B cell (primary cell): ENCODE measurements at regions not wholly inside any gene's neighbourhood (a gene's known extent, or its start where the extent isn't known, plus 50 kb on each side); places are given as distances from the start of the nearest gene placed in this dataset.

Experiments used
- ATAC-seq: fragments of 200-7000 bp; cut with Tn5 transposase; one replicate; pipeline ENCODE4 v1.10.0; 2021; ENCODE audit warnings: low read depth, mild to moderate bottlenecking, moderate number of reproducible peaks, moderate library complexity
- CTCF ChIA-PET: fragments of 350-600 bp; sonication (Branson Sonifier 250); formaldehyde crosslinking; loops from one replicate; lab custom pipeline; 2021; ENCODE audit warnings: antibody characterized with exemption, inconsistent platforms; lab: Charles Lee
- POLR2A ChIA-PET: fragments of 350-600 bp; sonication (Branson Sonifier 250); formaldehyde crosslinking; loops from one replicate; lab custom pipeline; 2021; ENCODE audit warnings: antibody characterized with exemption; lab: Charles Lee
- DNase-seq: peaks from one replicate; pipeline ENCODE4 v3.0.0; 2013
- H2AFZ ChIP-seq: 2 replicates; pipeline ENCODE4 v1.6.1; 2012; ENCODE audit warnings: mild to moderate bottlenecking, low read depth, low read length; ENCODE audit not compliant: insufficient read depth, poor library complexity, severe bottlenecking
- H3K27ac ChIP-seq, 2 donors: 1 replicate in 1 of 2; 2 replicates in 1 of 2; pipeline ENCODE4 v1.5.1; 2012 to 2013; ENCODE audit warnings: low read length in 2 of 2, mild to moderate bottlenecking in 2 of 2, moderate library complexity in 1 of 2
- H3K27me3 ChIP-seq, 4 experiments: fragments of 200-600 bp in 1 of 4; sonication (generic) in 1 of 4; replicated peaks in 1 of 4; 1 replicate in 2 of 4; 2 replicates in 2 of 4; pipeline versions ENCODE4 v1.6.1 to v1.7.0; 2013 to 2016; ENCODE audit warnings: low read length in 3 of 4, mild to moderate bottlenecking in 2 of 4, mixed read lengths in 1 of 4, moderate library complexity in 1 of 4; ENCODE audit not compliant: insufficient read depth in 4 of 4, control insufficient read depth in 3 of 4; ENCODE audit errors: control extremely low read depth in 1 of 4
- H3K36me3 ChIP-seq, 2 experiments: replicated peaks in 1 of 2; 1 replicate in 1 of 2; 2 replicates in 1 of 2; pipeline versions ENCODE4 v1.6.1 to v1.7.1; 2013; ENCODE audit warnings: low read length in 1 of 2; ENCODE audit not compliant: insufficient read depth in 2 of 2, control insufficient read depth in 1 of 2; ENCODE audit errors: control extremely low read depth in 1 of 2, extremely low read depth in 1 of 2
- H3K4me1 ChIP-seq, 2 donors: fragments of 200-600 bp in 1 of 2; sonication (generic) in 1 of 2; 1 replicate in 1 of 2; 2 replicates in 1 of 2; pipeline versions ENCODE4 v1.5.1 to v1.6.1; 2013 to 2017; ENCODE audit warnings: low read length in 2 of 2; ENCODE audit not compliant: control insufficient read depth in 2 of 2, insufficient read depth in 2 of 2
- H3K4me2 ChIP-seq: replicated peaks from 2 replicates; pipeline ENCODE3; 2012; ENCODE audit warnings: mild to moderate bottlenecking, low read depth, low read length; ENCODE audit not compliant: poor library complexity, severe bottlenecking
- H3K4me3 ChIP-seq, 5 experiments: fragments of 200-600 bp in 1 of 5; sonication (generic) in 1 of 5; 1 replicate in 3 of 5; 2 replicates in 2 of 5; pipeline versions ENCODE4 v1.5.1 to v1.7.0; 2011 to 2016; ENCODE audit warnings: low read length in 4 of 5, mild to moderate bottlenecking in 4 of 5, low read depth in 2 of 5, control low read depth in 1 of 5, moderate library complexity in 1 of 5; ENCODE audit not compliant: insufficient read depth in 1 of 5; ENCODE audit errors: control extremely low read depth in 1 of 5, extremely low read depth in 1 of 5
- H3K79me2 ChIP-seq: fragments of 200-600 bp; sonication (generic); one replicate; pipeline ENCODE4 v1.6.0; 2016; ENCODE audit warnings: low read length; ENCODE audit not compliant: control insufficient read depth, insufficient read depth
- H3K9ac ChIP-seq: fragments of 200-600 bp; sonication (generic); 2 replicates; pipeline ENCODE4 v1.6.1; 2017; ENCODE audit warnings: mild to moderate bottlenecking, low read length, moderate library complexity
- H3K9me3 ChIP-seq, 3 donors: one replicate each; pipeline versions ENCODE4 v1.6.1 to v1.7.1; 2013; ENCODE audit warnings: low read length in 2 of 3; ENCODE audit not compliant: control insufficient read depth in 2 of 3, insufficient read depth in 1 of 3; ENCODE audit errors: control extremely low read depth in 1 of 3
- H4K20me1 ChIP-seq: 2 replicates; pipeline ENCODE4 v1.6.0; 2012; ENCODE audit warnings: mild to moderate bottlenecking, low read length; ENCODE audit not compliant: insufficient read depth, control insufficient read depth, poor library complexity, severe bottlenecking
- H3K27ac Mint-ChIP-seq: one replicate; pipeline ENCODE4 v1.8.0; 2021; ENCODE audit warnings: mixed read lengths
- H3K27me3 Mint-ChIP-seq: one replicate; pipeline ENCODE4 v1.8.0; 2021; ENCODE audit warnings: mixed read lengths
- H3K4me1 Mint-ChIP-seq: one replicate; pipeline ENCODE4 v1.8.0; 2021; ENCODE audit warnings: mixed read lengths
- H3K4me3 Mint-ChIP-seq: one replicate; pipeline ENCODE4 v1.8.0; 2021; ENCODE audit warnings: mixed read lengths
- H3K9me3 Mint-ChIP-seq: one replicate; pipeline ENCODE4 v1.8.0; 2022; ENCODE audit warnings: mixed read lengths; ENCODE audit not compliant: insufficient read depth
- EZH2 ChIP-seq: IDR thresholded peaks from 2 replicates; pipeline ENCODE4 v1.6.1; 2012; ENCODE audit warnings: borderline replicate concordance, low read depth, mild to moderate bottlenecking, moderate library complexity, low read length; ENCODE audit not compliant: insufficient read depth, poor library complexity, severe bottlenecking
- WGBS: methylation state at CpG from one replicate; pipeline ENCODE4 v1.1.5; 2013; ENCODE audit warnings: missing lambda C conversion rate; ENCODE audit not compliant: insufficient coverage; 5-methylcytosine and 5-hydroxymethylcytosine counted together
- intact Hi-C: fragments of 100-400 bp; cut with micrococcal nuclease; formaldehyde crosslinking; loops from one replicate; pipeline ENCODE4 v1.10.0; 2022
- TF ChIP-seq, protein P1 (sequence below): fragments of 200-600 bp; IDR thresholded peaks from one replicate; pipeline ENCODE4 v1.8.0; 2022; ENCODE audit warnings: antibody characterized with exemption, mild to moderate bottlenecking

DNA sequence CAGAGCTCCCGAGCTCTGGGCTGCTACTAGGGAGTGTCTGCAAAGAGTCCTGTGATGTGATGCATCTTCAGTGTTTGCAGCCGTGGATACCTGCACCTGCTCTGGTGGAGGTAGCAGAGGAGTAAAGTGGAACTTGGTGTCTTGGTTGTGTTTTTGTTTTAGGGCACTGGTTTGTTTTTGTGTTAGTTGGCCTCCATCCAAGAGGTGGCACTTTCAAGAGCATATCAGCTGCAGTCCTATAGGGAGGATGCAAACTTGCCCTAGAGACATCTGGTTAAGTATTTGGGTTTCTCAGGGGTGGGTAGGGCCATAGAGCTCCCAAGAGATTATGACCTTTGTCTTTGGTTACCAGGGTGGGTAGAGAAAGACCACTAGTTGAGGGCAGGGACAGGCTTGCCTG lies 1249.0 kb upstream of the FAM98A start:
- peaks cover 0 to 3% (median 0%) of the 10 kb centered on the region in 3 donors for H3K9me3 ChIP-seq
- H3K27me3 ChIP-seq = no peaks in the 10 kb centered on the region
- Mint-ChIP-seq H3K27ac (no peak overlapping the region), H3K9me3 (peaks cover 6% of the 10 kb centered on the region), H3K27me3 (no peaks in the 10 kb centered on the region), H3K4me1 (no peaks in the 10 kb centered on the region), H3K4me3 (no peak overlapping the region)
- TF ChIP-seq, protein P1, sequence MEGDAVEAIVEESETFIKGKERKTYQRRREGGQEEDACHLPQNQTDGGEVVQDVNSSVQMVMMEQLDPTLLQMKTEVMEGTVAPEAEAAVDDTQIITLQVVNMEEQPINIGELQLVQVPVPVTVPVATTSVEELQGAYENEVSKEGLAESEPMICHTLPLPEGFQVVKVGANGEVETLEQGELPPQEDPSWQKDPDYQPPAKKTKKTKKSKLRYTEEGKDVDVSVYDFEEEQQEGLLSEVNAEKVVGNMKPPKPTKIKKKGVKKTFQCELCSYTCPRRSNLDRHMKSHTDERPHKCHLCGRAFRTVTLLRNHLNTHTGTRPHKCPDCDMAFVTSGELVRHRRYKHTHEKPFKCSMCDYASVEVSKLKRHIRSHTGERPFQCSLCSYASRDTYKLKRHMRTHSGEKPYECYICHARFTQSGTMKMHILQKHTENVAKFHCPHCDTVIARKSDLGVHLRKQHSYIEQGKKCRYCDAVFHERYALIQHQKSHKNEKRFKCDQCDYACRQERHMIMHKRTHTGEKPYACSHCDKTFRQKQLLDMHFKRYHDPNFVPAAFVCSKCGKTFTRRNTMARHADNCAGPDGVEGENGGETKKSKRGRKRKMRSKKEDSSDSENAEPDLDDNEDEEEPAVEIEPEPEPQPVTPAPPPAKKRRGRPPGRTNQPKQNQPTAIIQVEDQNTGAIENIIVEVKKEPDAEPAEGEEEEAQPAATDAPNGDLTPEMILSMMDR = no peak
- no peak for TF ChIP-seq EZH2
- no peak overlapping the region for H3K27ac ChIP-seq
- H3K4me2 ChIP-seq = no peak overlapping the region
- no peaks in the 10 kb centered on the region for H4K20me1 ChIP-seq
- no peak overlapping the region for H3K4me3 ChIP-seq
- 75% methylated on average over 1 of the region's 2 CpGs for WGBS
- intact Hi-C loops = no loop called here
- no peak overlapping the region for H2AFZ ChIP-seq
- DNase-seq = no peak
- CTCF ChIA-PET = no interaction called here
- POLR2A ChIA-PET = no interaction called here
- ATAC-seq = no peak
- no peaks in the 10 kb centered on the region for H3K36me3 ChIP-seq
- no peaks in the 10 kb centered on the region for H3K4me1 ChIP-seq
- H3K9ac ChIP-seq = no peak overlapping the region
- no peaks in the 10 kb centered on the region for H3K79me2 ChIP-seq

DNA sequence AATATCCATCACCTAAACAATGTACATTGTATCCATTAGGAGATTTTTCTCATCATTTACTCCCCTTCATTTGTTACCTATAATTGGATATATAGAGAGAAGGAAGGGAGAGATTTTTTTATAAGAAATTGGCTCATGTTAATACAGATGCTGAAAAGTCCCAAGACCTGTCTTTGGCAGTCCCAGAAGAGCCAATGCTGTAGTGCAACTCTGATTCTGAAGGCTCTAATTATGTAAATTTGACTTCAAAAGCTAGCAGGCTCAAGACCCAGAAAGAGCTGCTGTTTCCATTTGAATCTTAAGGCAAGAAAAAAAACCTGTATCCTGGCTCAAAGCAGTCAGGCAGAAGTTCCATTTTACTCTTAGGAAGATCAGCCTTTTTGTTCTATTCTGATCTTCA lies 1245.5 kb upstream of the FAM98A start:
- H3K4me2 ChIP-seq = no peak overlapping the region
- H2AFZ ChIP-seq = no peak overlapping the region
- H3K27me3 ChIP-seq = no peaks in the 10 kb centered on the region
- H3K79me2 ChIP-seq = no peaks in the 10 kb centered on the region
- ChIA-PET POLR2A (no interaction called here), CTCF (no interaction called here)
- H3K27ac Mint-ChIP-seq = no peak overlapping the region
- ATAC-seq = no peak
- no peaks in the 10 kb centered on the region for H3K4me1 ChIP-seq
- H3K4me1 Mint-ChIP-seq = no peaks in the 10 kb centered on the region
- H3K36me3 ChIP-seq = no peaks in the 10 kb centered on the region
- H3K9ac ChIP-seq = no peak overlapping the region
- no peaks in the 10 kb centered on the region for H3K27me3 Mint-ChIP-seq
- H3K27ac ChIP-seq = no peak overlapping the region
- H3K9me3 Mint-ChIP-seq = peaks cover 2% of the 10 kb centered on the region
- TF ChIP-seq, protein P1 = no peak
- no peak for TF ChIP-seq EZH2
- no peak overlapping the region for H3K4me3 Mint-ChIP-seq
- H3K9me3 ChIP-seq = peaks cover 0 to 3% (median 0%) of the 10 kb centered on the region in 3 donors
- H3K4me3 ChIP-seq = no peak overlapping the region
- no peaks in the 10 kb centered on the region for H4K20me1 ChIP-seq
- no peak for DNase-seq
- intact Hi-C loops = no loop called here
